ENCODE measurements at regions not wholly inside any gene's neighbourhood (a gene's known extent, or its start where the extent isn't known, plus 50 kb on each side); places are given as distances from the start of the nearest gene placed in this dataset.
"Not testable (repeated sequence)": the region's sequence is repeated elsewhere in the genome, so short reads cannot be mapped to it uniquely, and the experiment has no call there.

DNA sequence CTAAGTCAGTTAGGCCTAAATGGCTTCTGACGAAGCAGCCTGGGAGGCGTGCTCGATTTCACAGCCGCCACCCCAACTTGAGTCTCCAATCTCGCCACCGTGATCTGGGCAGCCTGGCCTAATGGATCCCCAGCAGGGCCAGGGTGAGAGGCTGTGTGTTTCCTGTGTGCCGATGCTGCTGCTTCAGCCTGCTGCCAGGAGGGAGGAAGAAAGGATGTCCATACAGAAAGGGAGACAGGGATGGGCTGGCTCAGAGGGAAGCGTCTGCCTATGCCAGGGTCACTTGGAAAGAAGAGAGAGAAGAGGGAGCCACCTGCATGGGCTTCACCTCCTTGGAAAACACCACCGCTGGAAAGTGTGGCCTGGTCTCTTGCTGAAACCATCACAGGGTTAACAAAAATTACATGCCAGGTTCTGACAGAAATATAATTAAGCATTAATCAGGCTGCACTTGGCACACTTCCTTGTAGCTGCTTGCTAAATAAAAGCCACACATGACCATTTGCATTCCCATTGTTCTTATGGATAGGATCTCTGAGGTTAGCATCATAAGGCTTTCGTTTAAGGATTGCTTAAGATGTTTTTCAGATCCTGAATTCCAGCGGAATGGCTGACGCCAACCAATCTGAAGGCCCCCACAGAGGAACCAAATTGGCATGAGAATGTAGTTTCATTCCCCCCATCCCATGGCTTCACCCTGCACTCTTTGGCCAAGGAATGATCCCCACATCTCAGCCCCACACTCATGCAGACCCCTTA is 108.8 kb upstream of the SLC1A4 start:
- no peaks in the 10 kb centered on the region for H3K36me3 ChIP-seq (ENCODE audit: insufficient read depth, low read length)
- POLR2A ChIA-PET (ENCODE audit: partially characterized antibody) = no interaction called here
- Mint-ChIP-seq H3K27me3 (peaks cover 3 to 5% of the 10 kb centered on the region in 2 donors), H3K36me3 (no peaks in the 10 kb centered on the region), H3K4me1 (peaks cover 0 to 4% (median 0%) of the 10 kb centered on the region in 4 donors), H3K4me3 (no peak overlapping the region), H3K27ac (peak overlapping the region in 1 of 7 donors; percentile 9), H3K9me3 (no peaks in the 10 kb centered on the region)
- no peak overlapping the region for H3K4me3 ChIP-seq (ENCODE audit: low read length in 2 of 2)
- no peaks in the 10 kb centered on the region for H3K27me3 ChIP-seq (ENCODE audit: insufficient read depth, low read length)
- DNase-seq = no peak
- CTCF ChIA-PET (ENCODE audit: partially characterized antibody) = no interaction called here
- no peaks in the 10 kb centered on the region for H3K9me3 ChIP-seq (ENCODE audit: control insufficient read depth in 1 of 2, low read length in 2 of 2)
- intact Hi-C loops (cut with micrococcal nuclease) = no loop called here
- H3K27ac ChIP-seq (ENCODE audit: low read depth, low read length) = no peak overlapping the region
- no peaks in the 10 kb centered on the region for H3K4me1 ChIP-seq (ENCODE audit: insufficient read depth, low read length)

DNA sequence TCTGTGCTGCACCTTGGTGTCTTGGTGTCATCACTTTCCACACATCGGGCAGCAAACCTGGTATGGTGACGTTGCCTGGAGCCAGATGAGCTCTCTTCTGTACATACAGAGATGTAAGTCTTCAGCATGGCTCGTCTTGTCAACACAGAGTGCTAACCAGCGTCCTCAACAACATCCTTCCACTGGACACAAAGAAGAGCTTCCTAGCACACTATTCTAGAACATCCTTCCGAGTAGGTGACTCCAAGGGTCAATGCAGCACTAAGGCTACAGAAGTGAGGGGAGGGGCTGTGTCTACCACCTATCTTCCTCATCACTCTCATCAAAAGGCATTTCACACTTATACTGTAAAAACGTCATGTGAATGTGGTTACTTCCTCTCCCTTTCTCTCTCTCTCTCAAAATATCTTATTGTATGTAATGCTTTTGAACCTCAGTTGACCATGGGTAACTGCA is 108.1 kb upstream of the SLC1A4 start:
- intact Hi-C loops (cut with micrococcal nuclease) = no loop called here
- Mint-ChIP-seq H3K36me3 (no peaks in the 10 kb centered on the region), H3K27ac (no peak overlapping the region), H3K27me3 (peaks cover 3 to 5% of the 10 kb centered on the region in 2 donors), H3K4me1 (peaks cover 0 to 4% (median 0%) of the 10 kb centered on the region in 4 donors), H3K9me3 (no peaks in the 10 kb centered on the region), H3K4me3 (no peak overlapping the region)
- Histone ChIP-seq H3K27ac (ENCODE audit: low read depth, low read length) (no peak overlapping the region), H3K27me3 (ENCODE audit: insufficient read depth, low read length) (no peaks in the 10 kb centered on the region), H3K9me3 (ENCODE audit: control insufficient read depth in 1 of 2, low read length in 2 of 2) (no peaks in the 10 kb centered on the region), H3K36me3 (ENCODE audit: insufficient read depth, low read length) (no peaks in the 10 kb centered on the region), H3K4me3 (ENCODE audit: low read length in 2 of 2) (no peak overlapping the region), H3K4me1 (ENCODE audit: insufficient read depth, low read length) (no peaks in the 10 kb centered on the region)
- POLR2A ChIA-PET (ENCODE audit: partially characterized antibody) = no interaction called here
- DNase-seq = peak in 1 of 5 donors; percentile 8
- CTCF ChIA-PET (ENCODE audit: partially characterized antibody) = no interaction called here

DNA sequence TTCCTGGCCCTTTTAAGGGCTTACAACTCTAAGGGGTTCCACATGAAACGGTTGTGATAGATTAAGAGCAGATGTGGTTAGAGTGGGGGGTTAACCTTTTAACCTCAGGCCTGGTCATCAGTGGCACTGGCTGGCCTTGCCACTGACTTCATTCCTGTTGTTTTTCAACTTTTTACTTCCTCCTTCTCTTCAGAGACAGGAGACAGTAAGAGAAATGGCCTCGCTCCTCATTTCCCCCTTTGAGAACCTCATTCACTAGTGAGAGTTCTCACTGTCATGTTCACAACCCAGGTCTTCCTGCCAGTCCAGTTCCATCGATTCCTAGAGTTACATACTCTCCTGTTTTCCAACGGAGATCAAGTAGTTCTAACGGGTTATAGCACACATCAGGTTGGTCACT is 101.6 kb upstream of the SLC1A4 start:
- H3K9me3 Mint-ChIP-seq = peaks cover 0 to 13% (median 5%) of the 10 kb centered on the region in 8 donors
- Histone ChIP-seq H3K36me3 (ENCODE audit: insufficient read depth, low read length) (no peaks in the 10 kb centered on the region), H3K4me3 (ENCODE audit: low read length in 2 of 2) (no peak overlapping the region), H3K9me3 (ENCODE audit: control insufficient read depth in 1 of 2, low read length in 2 of 2) (no peaks in the 10 kb centered on the region), H3K27me3 (ENCODE audit: insufficient read depth, low read length) (no peaks in the 10 kb centered on the region), H3K4me1 (ENCODE audit: insufficient read depth, low read length) (no peaks in the 10 kb centered on the region), H3K27ac (ENCODE audit: low read depth, low read length) (no peak overlapping the region)
- no peak overlapping the region for H3K4me3 Mint-ChIP-seq
- intact Hi-C loops (cut with micrococcal nuclease) = no loop called here
- H3K27ac Mint-ChIP-seq = no peak overlapping the region
- H3K27me3 Mint-ChIP-seq = peaks cover 5 to 7% of the 10 kb centered on the region in 2 donors
- ChIA-PET CTCF (ENCODE audit: partially characterized antibody) (no interaction called here), POLR2A (ENCODE audit: partially characterized antibody) (no interaction called here)
- no peaks in the 10 kb centered on the region for H3K4me1 Mint-ChIP-seq
- peaks cover 0 to 2% of the 10 kb centered on the region in 2 donors for H3K36me3 Mint-ChIP-seq
- no peak for DNase-seq

DNA sequence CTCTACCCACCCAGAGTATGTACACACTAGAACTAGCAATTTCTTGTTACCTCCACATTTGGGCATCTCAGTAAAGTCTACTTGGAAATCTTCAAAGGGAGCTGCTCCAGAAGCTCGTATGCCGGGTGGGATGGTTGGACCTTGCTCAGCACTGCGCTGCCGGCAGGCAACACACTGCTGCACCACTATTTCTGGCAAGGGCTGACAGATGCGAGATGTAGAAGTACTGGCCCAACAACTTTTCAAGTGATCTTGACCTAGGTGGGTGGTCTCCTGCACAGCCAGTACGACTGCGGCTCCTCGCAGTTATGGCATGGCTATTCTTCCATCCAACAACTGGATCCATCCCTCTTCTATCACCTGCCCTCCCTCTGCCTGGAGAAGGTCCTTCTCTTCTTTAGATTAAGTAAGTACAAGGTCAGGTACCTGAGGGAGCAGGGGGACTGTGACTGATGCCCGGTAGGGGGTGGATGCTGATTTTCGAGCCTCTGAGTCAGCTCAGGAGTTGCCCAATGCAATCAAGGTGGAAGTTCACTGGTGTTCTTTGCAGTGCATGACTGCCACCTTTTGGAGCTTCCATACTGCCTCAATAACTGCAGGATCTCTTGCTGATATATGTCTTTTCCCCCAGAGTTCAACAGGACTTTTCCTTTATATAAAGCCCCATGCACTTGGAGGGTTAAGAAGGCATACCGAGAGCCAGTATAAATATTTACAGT is 100.4 kb upstream of the SLC1A4 start:
- H3K4me1 Mint-ChIP-seq = no peaks in the 10 kb centered on the region
- CTCF ChIA-PET (ENCODE audit: partially characterized antibody) = interaction anchor here (1.5 kb wide), 1 partner anchor 16 kb away, joined by 3 read pairs; no protein-coding TSS in a partner anchor

GRCh38 chr2:64889803-64890202 is 99.4 kb upstream of the SLC1A4 start:
- Mint-ChIP-seq H3K9me3 (peaks cover 0 to 13% (median 5%) of the 10 kb centered on the region in 8 donors), H3K27me3 (peaks cover 5 to 7% of the 10 kb centered on the region in 2 donors), H3K36me3 (peaks cover 0 to 2% of the 10 kb centered on the region in 2 donors), H3K27ac (no peak overlapping the region), H3K4me1 (no peaks in the 10 kb centered on the region), H3K4me3 (no peak overlapping the region)
- Histone ChIP-seq H3K27ac (ENCODE audit: low read depth, low read length) (no peak overlapping the region), H3K36me3 (ENCODE audit: insufficient read depth, low read length) (no peaks in the 10 kb centered on the region), H3K27me3 (ENCODE audit: insufficient read depth, low read length) (no peaks in the 10 kb centered on the region), H3K4me1 (ENCODE audit: insufficient read depth, low read length) (no peaks in the 10 kb centered on the region), H3K4me3 (ENCODE audit: low read length in 2 of 2) (no peak overlapping the region), H3K9me3 (ENCODE audit: control insufficient read depth in 1 of 2, low read length in 2 of 2) (no peaks in the 10 kb centered on the region)
- POLR2A ChIA-PET (ENCODE audit: partially characterized antibody) = interaction anchor here (0.6 kb wide), 1 partner anchor 85 kb away, joined by 4 read pairs; no protein-coding TSS in a partner anchor
- DNase-seq = no peak
- CTCF ChIA-PET (ENCODE audit: partially characterized antibody) = interaction anchor here (1.5 kb wide), 1 partner anchor 17 kb away, joined by 3 read pairs; no protein-coding TSS in a partner anchor
- intact Hi-C loops (cut with micrococcal nuclease) = no loop called here

More for the DNA sequence above, 100.4 kb upstream of the SLC1A4 start:
- Mint-ChIP-seq H3K9me3 (peaks cover 0 to 13% (median 5%) of the 10 kb centered on the region in 8 donors), H3K4me3 (no peak overlapping the region), H3K36me3 (peaks cover 0 to 2% of the 10 kb centered on the region in 2 donors), H3K27me3 (peaks cover 5 to 7% of the 10 kb centered on the region in 2 donors), H3K27ac (no peak overlapping the region)
- Histone ChIP-seq H3K27me3 (ENCODE audit: insufficient read depth, low read length) (no peaks in the 10 kb centered on the region), H3K27ac (ENCODE audit: low read depth, low read length) (no peak overlapping the region), H3K9me3 (ENCODE audit: control insufficient read depth in 1 of 2, low read length in 2 of 2) (no peaks in the 10 kb centered on the region), H3K4me1 (ENCODE audit: insufficient read depth, low read length) (no peaks in the 10 kb centered on the region), H3K36me3 (ENCODE audit: insufficient read depth, low read length) (no peaks in the 10 kb centered on the region), H3K4me3 (ENCODE audit: low read length in 2 of 2) (no peak overlapping the region)
- no peak for DNase-seq
- POLR2A ChIA-PET (ENCODE audit: partially characterized antibody) = no interaction called here
- intact Hi-C loops (cut with micrococcal nuclease) = no loop called here

DNA sequence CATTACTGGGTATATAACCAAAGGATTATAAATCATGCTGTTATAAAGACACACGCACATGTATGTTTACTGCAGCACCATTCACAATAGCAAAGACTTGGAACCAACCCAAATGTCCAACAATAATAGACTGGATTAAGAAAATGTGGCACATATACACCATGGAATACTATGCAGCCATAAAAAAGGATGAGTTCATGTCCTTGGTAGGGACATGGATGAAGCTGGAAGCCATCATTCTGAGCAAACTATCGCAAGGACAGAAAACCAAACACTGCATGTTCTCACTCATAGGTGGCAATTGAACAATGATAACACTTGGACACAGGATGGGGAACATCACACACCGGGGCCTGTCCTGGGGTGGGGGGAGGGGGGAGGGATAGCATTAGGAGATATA is 92.6 kb upstream of the SLC1A4 start:
- H3K36me3 ChIP-seq (ENCODE audit: insufficient read depth, low read length); H3K27me3 Mint-ChIP-seq; H3K27me3 ChIP-seq (ENCODE audit: insufficient read depth, low read length); intact Hi-C loops (cut with micrococcal nuclease); H3K9me3 ChIP-seq (ENCODE audit: control insufficient read depth in 1 of 2, low read length in 2 of 2); DNase-seq; H3K27ac ChIP-seq (ENCODE audit: low read depth, low read length); H3K4me3 ChIP-seq (ENCODE audit: low read length in 2 of 2); CTCF ChIA-PET (ENCODE audit: partially characterized antibody); H3K9me3 Mint-ChIP-seq; H3K4me3 Mint-ChIP-seq; H3K36me3 Mint-ChIP-seq; H3K27ac Mint-ChIP-seq; POLR2A ChIA-PET (ENCODE audit: partially characterized antibody): not testable (repeated sequence)
- H3K4me1 ChIP-seq (ENCODE audit: insufficient read depth, low read length) = peaks cover 10% of the 10 kb centered on the region
- H3K4me1 Mint-ChIP-seq = peaks cover 7 to 11% (median 7%) of the 10 kb centered on the region in 4 donors

DNA sequence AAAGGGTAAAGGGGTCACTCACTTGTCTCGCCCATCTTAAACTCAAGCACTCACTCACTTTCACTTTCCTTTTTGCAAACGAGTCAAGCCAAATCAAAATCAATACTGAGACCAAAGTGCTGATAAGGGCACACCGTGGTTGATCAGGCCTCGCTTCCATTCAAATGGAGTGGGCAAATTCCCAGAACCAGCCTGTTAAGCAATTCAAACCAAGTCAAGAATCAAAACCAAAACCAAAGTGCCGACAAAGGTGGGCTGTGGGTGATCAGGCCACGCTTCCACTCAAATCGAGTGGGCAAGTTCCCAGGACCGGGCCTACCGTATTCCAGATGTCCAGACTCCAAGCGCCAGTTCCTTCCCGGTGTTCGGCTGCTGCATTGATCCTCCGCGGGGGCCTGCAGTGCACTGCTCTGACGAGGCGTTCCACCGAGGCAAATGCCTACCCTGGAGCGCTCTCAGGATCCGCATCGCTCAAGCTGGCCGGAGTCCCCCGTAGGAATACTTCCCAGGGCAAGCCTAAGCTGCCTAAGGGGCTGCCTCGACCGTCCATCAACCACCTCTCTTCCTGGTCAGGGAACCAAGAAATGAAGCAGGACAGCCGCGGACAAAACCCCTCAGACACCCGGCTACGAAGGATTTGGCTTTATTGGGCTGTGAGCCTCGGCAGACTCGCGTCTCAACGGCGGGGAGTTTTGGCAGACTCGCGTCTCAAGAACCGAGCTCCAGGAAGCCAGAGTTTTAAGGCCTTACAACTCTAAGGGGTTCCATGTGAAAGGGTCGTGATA is 89.9 kb upstream of the SLC1A4 start:
- peaks cover 0 to 2% (median 0%) of the 10 kb centered on the region in 8 donors for H3K9me3 Mint-ChIP-seq
- peaks cover 10 to 13% of the 10 kb centered on the region in 2 donors for H3K27me3 Mint-ChIP-seq
- ChIA-PET CTCF (ENCODE audit: partially characterized antibody) (no interaction called here), POLR2A (ENCODE audit: partially characterized antibody) (no interaction called here)
- no peaks in the 10 kb centered on the region for H3K9me3 ChIP-seq (ENCODE audit: control insufficient read depth in 1 of 2, low read length in 2 of 2)
- H3K27me3 ChIP-seq (ENCODE audit: insufficient read depth, low read length) = no peaks in the 10 kb centered on the region
- H3K4me1 ChIP-seq (ENCODE audit: insufficient read depth, low read length) = peaks cover 10% of the 10 kb centered on the region
- H3K36me3 Mint-ChIP-seq = no peaks in the 10 kb centered on the region
- intact Hi-C loops (cut with micrococcal nuclease) = no loop called here
- H3K4me3 Mint-ChIP-seq = peak overlapping the region in 7 of 8 donors; percentile 4 to 74 (median 45)
- no peak for DNase-seq
- no peaks in the 10 kb centered on the region for H3K36me3 ChIP-seq (ENCODE audit: insufficient read depth, low read length)
- peak overlapping the region in 2 of 7 donors; percentile 11 to 36 for H3K27ac Mint-ChIP-seq
- no peak overlapping the region for H3K27ac ChIP-seq (ENCODE audit: low read depth, low read length)
- H3K4me1 Mint-ChIP-seq = peaks cover 7 to 11% (median 7%) of the 10 kb centered on the region in 4 donors
- no peak overlapping the region for H3K4me3 ChIP-seq (ENCODE audit: low read length in 2 of 2)
